CD4-positive, alpha-beta T cell (primary cell): ENCODE measurements at regions not wholly inside any gene's neighbourhood (a gene's known extent, or its start where the extent isn't known, plus 50 kb on each side); places are given as distances from the start of the nearest gene placed in this dataset.

Experiments used
- ATAC-seq: fragments of 200-7000 bp; cut with Tn5 transposase; one replicate; pipeline ENCODE4 v1.10.0; 2022; ENCODE audit warnings: mild to moderate bottlenecking; ENCODE audit not compliant: poor library complexity
- CTCF ChIA-PET: fragments of 350-600 bp; sonication (Branson Sonifier 250); formaldehyde crosslinking; loops from one replicate; lab custom pipeline; 2021; ENCODE audit warnings: antibody characterized with exemption, inconsistent platforms; lab: Charles Lee
- POLR2A ChIA-PET: fragments of 350-600 bp; sonication (Branson Sonifier 250); formaldehyde crosslinking; loops from one replicate; lab custom pipeline; 2021; ENCODE audit warnings: antibody characterized with exemption, inconsistent platforms; lab: Charles Lee
- DNase-seq, 14 experiments: peaks; one replicate each; pipeline ENCODE4 v3.0.0-alpha.2; 2013 to 2020; ENCODE audit warnings: mixed read lengths in 2 of 14
- H3K27ac ChIP-seq, 2 donors: one replicate each; pipeline versions ENCODE4 v1.5.1 to v1.7.0; 2013; ENCODE audit warnings: low read length in 2 of 2, low read depth in 1 of 2, mild to moderate bottlenecking in 1 of 2
- H3K27me3 ChIP-seq, 2 experiments: 1 replicate in 1 of 2; 2 replicates in 1 of 2; pipeline versions ENCODE4 v1.6.1 to v1.7.0; 2013; ENCODE audit warnings: low read length in 2 of 2, control low read depth in 1 of 2, mild to moderate bottlenecking in 1 of 2, moderate library complexity in 1 of 2; ENCODE audit not compliant: insufficient read depth in 2 of 2, control insufficient read depth in 1 of 2
- H3K36me3 ChIP-seq: one replicate; pipeline ENCODE4 v1.6.1; 2013; ENCODE audit warnings: low read length, control low read depth; ENCODE audit not compliant: insufficient read depth
- H3K4me1 ChIP-seq: one replicate; pipeline ENCODE4 v1.6.1; 2013; ENCODE audit warnings: low read length, control low read depth; ENCODE audit not compliant: insufficient read depth
- H3K4me3 ChIP-seq: one replicate; pipeline ENCODE4 v1.5.1; 2013; ENCODE audit warnings: mild to moderate bottlenecking, low read length, moderate library complexity
- H3K9me3 ChIP-seq, 2 experiments: 1 replicate in 1 of 2; 2 replicates in 1 of 2; pipeline versions ENCODE4 v1.6.1 to v1.7.0; 2013; ENCODE audit warnings: low read length in 2 of 2, mild to moderate bottlenecking in 2 of 2, control low read depth in 1 of 2, moderate library complexity in 1 of 2; ENCODE audit not compliant: control insufficient read depth in 1 of 2, insufficient read depth in 1 of 2
- H3K27ac Mint-ChIP-seq: one replicate; pipeline ENCODE4 v1.8.0; 2020; ENCODE audit warnings: mixed read lengths
- H3K27me3 Mint-ChIP-seq: one replicate; pipeline ENCODE4 v1.8.0; 2021; ENCODE audit warnings: mixed read lengths
- H3K36me3 Mint-ChIP-seq: one replicate; pipeline ENCODE4 v1.8.0; 2021; ENCODE audit warnings: low read depth, mixed read lengths
- H3K4me1 Mint-ChIP-seq: one replicate; pipeline ENCODE4 v1.8.0; 2021; ENCODE audit warnings: low read depth, mixed read lengths
- H3K4me3 Mint-ChIP-seq: one replicate; pipeline ENCODE4 v1.8.0; 2020; ENCODE audit warnings: mild to moderate bottlenecking, mixed read lengths
- H3K9me3 Mint-ChIP-seq: one replicate; pipeline ENCODE4 v1.8.0; 2020; ENCODE audit warnings: mixed read lengths
- intact Hi-C, 2 experiments: fragments of 100-400 bp; cut with DNase I in 1 of 2; cut with micrococcal nuclease in 1 of 2; formaldehyde crosslinking; loops; one replicate each; pipeline versions ENCODE4 v1.15.1 to v1.9.0; 2023 to 2025; cut with DNase I, micrococcal nuclease
- TF ChIP-seq, protein P1 (sequence below): fragments of 200-600 bp; IDR thresholded peaks from one replicate; pipeline ENCODE4 v1.8.0; 2022; ENCODE audit warnings: antibody characterized with exemption, mild to moderate bottlenecking

DNA sequence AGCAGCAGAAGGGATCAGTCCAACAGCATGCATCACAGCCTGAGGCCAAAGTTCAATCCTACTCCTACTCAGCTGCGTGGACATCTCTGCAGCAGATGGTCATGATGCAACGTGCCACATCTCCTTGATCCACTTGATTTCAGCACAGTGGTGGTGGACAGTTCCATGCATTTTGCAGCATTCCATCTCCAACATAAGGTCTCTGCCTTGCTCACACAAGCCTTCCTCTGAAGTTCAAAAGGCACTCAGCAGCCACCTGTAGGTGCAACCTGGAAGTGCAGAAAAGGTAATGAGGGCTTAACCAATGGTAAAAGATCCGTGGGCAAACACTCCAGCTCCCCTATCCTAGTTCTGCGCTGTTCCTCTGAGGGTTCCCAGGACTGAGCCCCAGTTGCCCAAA lies 57.5 kb upstream of the CHCHD3 start:
- ATAC-seq (no peak), DNase-seq (no peak)
- Mint-ChIP-seq H3K4me3 (no peak overlapping the region), H3K36me3 (no peaks in the 10 kb centered on the region), H3K4me1 (no peaks in the 10 kb centered on the region), H3K9me3 (no peaks in the 10 kb centered on the region), H3K27me3 (peaks cover 24% of the 10 kb centered on the region), H3K27ac (no peak overlapping the region)
- Histone ChIP-seq H3K4me3 (no peak overlapping the region), H3K36me3 (no peaks in the 10 kb centered on the region), H3K27me3 (peaks cover 0 to 2% of the 10 kb centered on the region in 2 experiments), H3K27ac (no peak overlapping the region), H3K4me1 (no peaks in the 10 kb centered on the region), H3K9me3 (no peaks in the 10 kb centered on the region)
- POLR2A ChIA-PET = no interaction called here
- TF ChIP-seq, protein P1, sequence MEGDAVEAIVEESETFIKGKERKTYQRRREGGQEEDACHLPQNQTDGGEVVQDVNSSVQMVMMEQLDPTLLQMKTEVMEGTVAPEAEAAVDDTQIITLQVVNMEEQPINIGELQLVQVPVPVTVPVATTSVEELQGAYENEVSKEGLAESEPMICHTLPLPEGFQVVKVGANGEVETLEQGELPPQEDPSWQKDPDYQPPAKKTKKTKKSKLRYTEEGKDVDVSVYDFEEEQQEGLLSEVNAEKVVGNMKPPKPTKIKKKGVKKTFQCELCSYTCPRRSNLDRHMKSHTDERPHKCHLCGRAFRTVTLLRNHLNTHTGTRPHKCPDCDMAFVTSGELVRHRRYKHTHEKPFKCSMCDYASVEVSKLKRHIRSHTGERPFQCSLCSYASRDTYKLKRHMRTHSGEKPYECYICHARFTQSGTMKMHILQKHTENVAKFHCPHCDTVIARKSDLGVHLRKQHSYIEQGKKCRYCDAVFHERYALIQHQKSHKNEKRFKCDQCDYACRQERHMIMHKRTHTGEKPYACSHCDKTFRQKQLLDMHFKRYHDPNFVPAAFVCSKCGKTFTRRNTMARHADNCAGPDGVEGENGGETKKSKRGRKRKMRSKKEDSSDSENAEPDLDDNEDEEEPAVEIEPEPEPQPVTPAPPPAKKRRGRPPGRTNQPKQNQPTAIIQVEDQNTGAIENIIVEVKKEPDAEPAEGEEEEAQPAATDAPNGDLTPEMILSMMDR = no peak
- CTCF ChIA-PET = interaction anchor here (1.1 kb wide), 1 partner anchor 9 kb away, joined by 3 read pairs; no protein-coding TSS in a partner anchor
- intact Hi-C loops = no loop called here

DNA sequence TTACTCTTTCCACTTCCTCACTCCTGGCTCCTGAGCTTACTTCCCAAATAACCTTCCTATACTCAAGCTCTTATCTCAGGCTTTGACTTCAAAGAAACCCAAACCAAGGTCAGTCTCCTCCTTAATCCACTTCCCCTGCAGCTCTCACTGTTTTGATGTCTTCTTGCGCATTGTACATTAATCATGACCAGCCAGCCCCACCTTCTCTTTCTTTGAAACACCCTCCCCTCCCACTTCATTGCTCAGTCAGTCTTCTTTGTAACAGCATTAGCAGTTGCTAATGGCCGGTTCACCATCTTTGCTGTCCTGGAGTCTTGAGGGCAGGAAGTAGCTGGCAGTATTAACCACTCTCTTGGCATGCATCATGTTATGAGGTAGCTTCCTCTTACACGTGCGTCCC lies 57.9 kb upstream of the CHCHD3 start:
- H3K27ac Mint-ChIP-seq = no peak overlapping the region
- CTCF ChIA-PET = interaction anchor here (1.1 kb wide), 1 partner anchor 9 kb away, joined by 3 read pairs; no protein-coding TSS in a partner anchor
- no peak overlapping the region for H3K4me3 ChIP-seq

DNA sequence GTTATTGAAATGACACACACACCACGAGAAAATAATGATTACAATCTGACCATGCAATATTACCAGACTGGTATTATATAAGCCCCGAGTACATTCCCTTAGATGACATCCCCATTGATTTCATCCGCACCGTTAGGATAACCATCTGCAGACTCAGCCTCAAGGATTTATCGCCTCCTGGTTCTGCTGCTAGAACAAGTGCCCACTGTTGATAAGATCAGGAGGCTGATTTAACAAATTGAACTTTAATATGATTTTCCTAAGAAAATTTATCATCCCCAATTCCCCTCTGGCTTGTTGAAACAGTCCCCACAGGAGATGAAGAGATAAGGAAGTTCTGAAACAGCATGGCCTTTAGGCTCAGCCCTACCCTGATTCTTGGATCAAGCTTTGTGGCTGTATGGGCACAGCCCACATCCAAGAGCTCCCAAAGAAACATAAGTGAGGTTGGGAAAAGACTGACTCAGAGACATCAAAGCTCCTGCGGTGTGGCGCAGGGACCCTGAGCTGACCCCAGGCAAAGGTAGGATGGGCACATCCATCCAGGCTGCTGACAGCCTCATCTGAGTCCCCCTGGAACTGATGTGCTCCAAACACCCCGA lies 59.2 kb upstream of the CHCHD3 start:
- Mint-ChIP-seq H3K4me1 (no peaks in the 10 kb centered on the region), H3K27me3 (peaks cover 27% of the 10 kb centered on the region), H3K4me3 (no peak overlapping the region), H3K36me3 (no peaks in the 10 kb centered on the region), H3K9me3 (no peaks in the 10 kb centered on the region), H3K27ac (no peak overlapping the region)
- Histone ChIP-seq H3K27ac (no peak overlapping the region), H3K4me3 (no peak overlapping the region), H3K9me3 (no peaks in the 10 kb centered on the region), H3K36me3 (no peaks in the 10 kb centered on the region), H3K27me3 (peaks cover 0 to 2% of the 10 kb centered on the region in 2 experiments), H3K4me1 (no peaks in the 10 kb centered on the region)
- ChIA-PET POLR2A (no interaction called here), CTCF (no interaction called here)
- DNase-seq (no peak), ATAC-seq (no peak)
- intact Hi-C loops = no loop called here
- TF ChIP-seq, protein P1 = no peak

More for the DNA sequence above, 57.9 kb upstream of the CHCHD3 start:
- no peak overlapping the region for H3K27ac ChIP-seq
- no peak overlapping the region for H3K4me3 Mint-ChIP-seq
- H3K36me3 ChIP-seq = no peaks in the 10 kb centered on the region
- H3K4me1 ChIP-seq = no peaks in the 10 kb centered on the region
- ATAC-seq (no peak), DNase-seq (no peak)
- H3K4me1 Mint-ChIP-seq = no peaks in the 10 kb centered on the region
- intact Hi-C loops = no loop called here
- H3K36me3 Mint-ChIP-seq = no peaks in the 10 kb centered on the region
- no peaks in the 10 kb centered on the region for H3K9me3 ChIP-seq
- H3K27me3 ChIP-seq = peaks cover 0 to 2% of the 10 kb centered on the region in 2 experiments
- TF ChIP-seq, protein P1 = no peak
- H3K9me3 Mint-ChIP-seq = no peaks in the 10 kb centered on the region
- H3K27me3 Mint-ChIP-seq = peaks cover 27% of the 10 kb centered on the region
- POLR2A ChIA-PET = no interaction called here
